GM23338 (cell line): ENCODE measurements at regions not wholly inside any gene's neighbourhood (a gene's known extent, or its start where the extent isn't known, plus 50 kb on each side); places are given as distances from the start of the nearest gene placed in this dataset.

Experiments
- ATAC-seq: fragments of 200-7000 bp; cut with Tn5 transposase; 3 replicates; pipeline ENCODE4 v1.9.1; 2020
- DNase-seq: peaks from one replicate; pipeline ENCODE4 v3.0.0-alpha.2; 2015; ENCODE audit warnings: low spot score
- H2AFZ ChIP-seq: fragments of 200-600 bp; sonication (generic); 2 replicates; pipeline ENCODE4 v1.8.0; 2016; ENCODE audit warnings: antibody characterized with exemption, mild to moderate bottlenecking, moderate library complexity
- H3F3A ChIP-seq: fragments of 200-600 bp; sonication (generic); replicated peaks from 2 replicates; pipeline ENCODE4 v1.8.0; 2017; ENCODE audit warnings: antibody characterized with exemption, mixed run types, low read depth
- H3K27ac ChIP-seq: fragments of 200-600 bp; sonication (generic); 2 replicates; pipeline ENCODE4 v1.6.1; 2016; ENCODE audit warnings: low read depth
- H3K27me3 ChIP-seq: fragments of 200-600 bp; sonication (generic); 2 replicates; pipeline ENCODE4 v1.8.0; 2016; ENCODE audit warnings: mild to moderate bottlenecking, mixed run types, moderate library complexity; ENCODE audit not compliant: insufficient read depth
- H3K36me3 ChIP-seq: fragments of 200-600 bp; sonication (generic); 2 replicates; pipeline ENCODE4 v1.8.0; 2016; ENCODE audit warnings: mild to moderate bottlenecking; ENCODE audit not compliant: insufficient read depth
- H3K4me1 ChIP-seq: fragments of 200-600 bp; sonication (generic); 2 replicates; pipeline ENCODE4 v1.8.0; 2016; ENCODE audit warnings: mild to moderate bottlenecking, moderate library complexity; ENCODE audit not compliant: insufficient read depth
- H3K4me2 ChIP-seq: fragments of 200-600 bp; sonication (generic); 2 replicates; pipeline ENCODE4 v1.7.1; 2017; ENCODE audit warnings: mixed run types
- H3K4me3 ChIP-seq: fragments of 200-600 bp; sonication (generic); 2 replicates; pipeline ENCODE4 v1.6.1; 2016; ENCODE audit warnings: mixed run types
- H3K79me2 ChIP-seq: fragments of 200-600 bp; sonication (generic); replicated peaks from 2 replicates; pipeline ENCODE4 v1.8.0; 2017; ENCODE audit warnings: mild to moderate bottlenecking; ENCODE audit not compliant: insufficient read depth
- H3K9me2 ChIP-seq: fragments of 200-600 bp; sonication (generic); 2 replicates; pipeline ENCODE4 v1.8.0; 2017; ENCODE audit not compliant: insufficient read depth
- H4K20me1 ChIP-seq: fragments of 200-600 bp; sonication (generic); replicated peaks from 2 replicates; pipeline ENCODE4 v1.8.0; 2017; ENCODE audit warnings: mild to moderate bottlenecking; ENCODE audit not compliant: insufficient read depth
- H3K27ac Mint-ChIP-seq: 2 replicates; pipeline ENCODE4 v1.8.0; 2020; ENCODE audit warnings: inconsistent platforms, mild to moderate bottlenecking, moderate library complexity, mixed read lengths
- H3K27me3 Mint-ChIP-seq: 3 replicates; pipeline ENCODE4 v1.8.0; 2022; ENCODE audit warnings: low read depth, mild to moderate bottlenecking, moderate library complexity, mixed read lengths, inconsistent platforms; ENCODE audit not compliant: insufficient read depth, poor library complexity
- H3K36me3 Mint-ChIP-seq: 3 replicates; pipeline ENCODE4 v1.8.0; 2021; ENCODE audit warnings: low read depth, mild to moderate bottlenecking, inconsistent platforms, moderate library complexity, mixed read lengths
- H3K4me1 Mint-ChIP-seq: 3 replicates; pipeline ENCODE4 v1.8.0; 2020; ENCODE audit warnings: mild to moderate bottlenecking, inconsistent platforms, mixed read lengths
- H3K4me3 Mint-ChIP-seq: 3 replicates; pipeline ENCODE4 v1.8.0; 2021; ENCODE audit warnings: moderate library complexity, mild to moderate bottlenecking, inconsistent platforms, mixed read lengths
- H3K9me3 Mint-ChIP-seq: 3 replicates; pipeline ENCODE4 v1.8.0; 2020; ENCODE audit warnings: moderate library complexity, mild to moderate bottlenecking, inconsistent platforms, mixed read lengths
- CREB1 ChIP-seq: fragments of 250-450 bp; sonication (Bioruptor Pico); IDR thresholded peaks from 2 replicates; pipeline ENCODE4 v1.5.0; 2020; ENCODE audit warnings: low read depth, mild to moderate bottlenecking, moderate library complexity
- EZH2 ChIP-seq: fragments of 200-600 bp; sonication (generic); IDR thresholded peaks from one replicate; pipeline ENCODE4 v1.8.0; 2017; ENCODE audit warnings: antibody characterized with exemption, mild to moderate bottlenecking, low read depth; ENCODE audit not compliant: unreplicated experiment
- EZH2phosphoT487 ChIP-seq: fragments of 200-600 bp; sonication (generic); IDR thresholded peaks from one replicate; pipeline ENCODE4 v1.8.1; 2018; ENCODE audit warnings: antibody characterized with exemption; ENCODE audit not compliant: unreplicated experiment
- NANOG ChIP-seq: IDR thresholded peaks from 2 replicates; pipeline ENCODE4 v1.6.1; 2016; ENCODE audit warnings: antibody characterized with exemption, borderline replicate concordance
- POLR2AphosphoS5 ChIP-seq: IDR thresholded peaks from 2 replicates; pipeline ENCODE4 v1.6.1; 2016; ENCODE audit warnings: antibody characterized with exemption, low read depth
- STAT1 ChIP-seq: IDR thresholded peaks from one replicate; pipeline ENCODE4 v1.6.1; 2016; ENCODE audit warnings: antibody characterized with exemption; ENCODE audit not compliant: unreplicated experiment
- ZNF114 ChIP-seq: fragments of 250-450 bp; sonication (Bioruptor Pico); IDR thresholded peaks from 2 replicates; pipeline ENCODE4 v1.5.0; 2020; ENCODE audit warnings: mild to moderate bottlenecking, moderate library complexity
- ZNF331 ChIP-seq: fragments of 250-450 bp; sonication (Bioruptor Pico); IDR thresholded peaks from 2 replicates; pipeline ENCODE4 v1.5.0; 2020; ENCODE audit warnings: low read depth, mild to moderate bottlenecking, moderate library complexity
- ZNF462 ChIP-seq: fragments of 250-450 bp; sonication (Bioruptor Pico); IDR thresholded peaks from 2 replicates; pipeline ENCODE4 v1.5.0; 2020; ENCODE audit warnings: mild to moderate bottlenecking, moderate library complexity
- TF ChIP-seq, protein P1 (sequence below): IDR thresholded peaks from 2 replicates; pipeline ENCODE4 v1.6.1; 2016; ENCODE audit warnings: antibody characterized with exemption
- TF ChIP-seq, protein P2 (sequence below), 2 experiments: fragments of 200-600 bp in 1 of 2; sonication (generic) in 1 of 2; conservative IDR thresholded peaks; 2 replicates each; pipeline versions ENCODE4 v1.5.1 to v1.6.1; 2016 to 2017; ENCODE audit warnings: antibody characterized with exemption in 2 of 2, low read depth in 2 of 2, mild to moderate bottlenecking in 2 of 2, moderate library complexity in 1 of 2

DNA sequence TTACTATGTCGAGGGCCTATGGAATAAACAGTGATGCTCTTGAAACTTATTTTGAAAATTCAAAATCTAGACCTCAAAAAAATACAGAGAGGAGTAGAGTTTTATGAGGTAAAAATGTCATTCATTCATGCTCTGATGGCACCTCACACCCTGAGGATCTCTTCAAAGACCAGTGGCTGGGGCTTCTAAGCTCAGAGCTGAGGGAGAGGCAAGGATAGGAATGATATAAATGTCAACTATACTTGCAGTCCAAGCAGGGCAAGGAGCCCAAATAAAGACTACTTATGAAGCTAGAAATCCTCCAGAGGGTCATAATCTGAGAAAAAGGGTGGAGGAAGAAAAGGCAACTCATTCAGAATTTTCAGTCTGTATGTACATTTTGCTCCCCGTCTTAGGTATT lies 136.7 kb upstream of the CARMIL1 start:
- no peak overlapping the region for H3K27ac ChIP-seq
- H3K79me2 ChIP-seq = no peaks in the 10 kb centered on the region
- Mint-ChIP-seq H3K4me3 (no peak overlapping the region), H3K4me1 (no peaks in the 10 kb centered on the region), H3K9me3 (peaks cover 3% of the 10 kb centered on the region; the same call in 1 of the 3 replicates), H3K27ac (no peak overlapping the region), H3K36me3 (no peaks in the 10 kb centered on the region), H3K27me3 (peaks cover 2% of the 10 kb centered on the region)
- H3K4me2 ChIP-seq = no peak overlapping the region
- ATAC-seq (no peak), DNase-seq (no peak)
- H3K4me3 ChIP-seq = no peak overlapping the region
- no peaks in the 10 kb centered on the region for H3K4me1 ChIP-seq
- H3K9me2 ChIP-seq = 0 out of 2 replicates have a peak, but pooled peaks cover 4% of the 10 kb centered on the region
- no peaks in the 10 kb centered on the region for H3K36me3 ChIP-seq
- H3K27me3 ChIP-seq = no peaks in the 10 kb centered on the region
- TF ChIP-seq, protein P1, sequence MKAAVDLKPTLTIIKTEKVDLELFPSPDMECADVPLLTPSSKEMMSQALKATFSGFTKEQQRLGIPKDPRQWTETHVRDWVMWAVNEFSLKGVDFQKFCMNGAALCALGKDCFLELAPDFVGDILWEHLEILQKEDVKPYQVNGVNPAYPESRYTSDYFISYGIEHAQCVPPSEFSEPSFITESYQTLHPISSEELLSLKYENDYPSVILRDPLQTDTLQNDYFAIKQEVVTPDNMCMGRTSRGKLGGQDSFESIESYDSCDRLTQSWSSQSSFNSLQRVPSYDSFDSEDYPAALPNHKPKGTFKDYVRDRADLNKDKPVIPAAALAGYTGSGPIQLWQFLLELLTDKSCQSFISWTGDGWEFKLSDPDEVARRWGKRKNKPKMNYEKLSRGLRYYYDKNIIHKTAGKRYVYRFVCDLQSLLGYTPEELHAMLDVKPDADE = no peak
- TF ChIP-seq, protein P2, sequence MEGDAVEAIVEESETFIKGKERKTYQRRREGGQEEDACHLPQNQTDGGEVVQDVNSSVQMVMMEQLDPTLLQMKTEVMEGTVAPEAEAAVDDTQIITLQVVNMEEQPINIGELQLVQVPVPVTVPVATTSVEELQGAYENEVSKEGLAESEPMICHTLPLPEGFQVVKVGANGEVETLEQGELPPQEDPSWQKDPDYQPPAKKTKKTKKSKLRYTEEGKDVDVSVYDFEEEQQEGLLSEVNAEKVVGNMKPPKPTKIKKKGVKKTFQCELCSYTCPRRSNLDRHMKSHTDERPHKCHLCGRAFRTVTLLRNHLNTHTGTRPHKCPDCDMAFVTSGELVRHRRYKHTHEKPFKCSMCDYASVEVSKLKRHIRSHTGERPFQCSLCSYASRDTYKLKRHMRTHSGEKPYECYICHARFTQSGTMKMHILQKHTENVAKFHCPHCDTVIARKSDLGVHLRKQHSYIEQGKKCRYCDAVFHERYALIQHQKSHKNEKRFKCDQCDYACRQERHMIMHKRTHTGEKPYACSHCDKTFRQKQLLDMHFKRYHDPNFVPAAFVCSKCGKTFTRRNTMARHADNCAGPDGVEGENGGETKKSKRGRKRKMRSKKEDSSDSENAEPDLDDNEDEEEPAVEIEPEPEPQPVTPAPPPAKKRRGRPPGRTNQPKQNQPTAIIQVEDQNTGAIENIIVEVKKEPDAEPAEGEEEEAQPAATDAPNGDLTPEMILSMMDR (conservative IDR thresholded peaks at IDR 0.05; ENCODE audit: low read depth in 2 of 2) = no peak
- no peak for TF ChIP-seq STAT1
- no peaks in the 10 kb centered on the region for H3F3A ChIP-seq
- no peaks in the 10 kb centered on the region for H4K20me1 ChIP-seq
- H2AFZ ChIP-seq = no peak overlapping the region

GRCh38 chr6:25144919-25145318 lies 134.3 kb upstream of the CARMIL1 start:
- 0 out of 3 replicates have a peak, but pooled peaks cover under 1% of the 10 kb centered on the region for H3K9me3 Mint-ChIP-seq
- Histone ChIP-seq H3K4me3 (no peak overlapping the region), H3K27me3 (no peaks in the 10 kb centered on the region), H3K27ac (no peak overlapping the region), H2AFZ (no peak overlapping the region), H3K9me2 (no peaks in the 10 kb centered on the region), H3K79me2 (no peaks in the 10 kb centered on the region), H3K4me1 (no peaks in the 10 kb centered on the region), H4K20me1 (no peaks in the 10 kb centered on the region), H3K36me3 (no peaks in the 10 kb centered on the region), H3F3A (no peaks in the 10 kb centered on the region), H3K4me2 (no peak overlapping the region)
- ATAC-seq (no peak), DNase-seq (no peak)
- H3K4me1 Mint-ChIP-seq = no peaks in the 10 kb centered on the region
- no peaks in the 10 kb centered on the region for H3K27me3 Mint-ChIP-seq
- no peak overlapping the region for H3K27ac Mint-ChIP-seq
- H3K4me3 Mint-ChIP-seq = no peak overlapping the region
- no peaks in the 10 kb centered on the region for H3K36me3 Mint-ChIP-seq
- TF ChIP-seq POLR2AphosphoS5 (no peak), ZNF462 (CRISPR knock-in tag) (no peak), CREB1 (CRISPR knock-in tag) (no peak), EZH2 (no peak), EZH2phosphoT487 (no peak), ZNF114 (CRISPR knock-in tag) (no peak), ZNF331 (CRISPR knock-in tag) (no peak), NANOG (no peak), STAT1 (no peak)
- TF ChIP-seq, protein P2 (conservative IDR thresholded peaks at IDR 0.05; ENCODE audit: low read depth in 2 of 2) = no peak
